Tibial nerve (tissue), 3 donors: ENCODE measurements at regions not wholly inside any gene's neighbourhood (a gene's known extent, or its start where the extent isn't known, plus 50 kb on each side); places are given as distances from the start of the nearest gene placed in this dataset.

Experiments
- CTCF ChIP-seq, 5 experiments: fragments of 200-600 bp in 3 of 5; fragments of 450-650 bp in 2 of 5; sonication (generic) in 3 of 5; IDR thresholded peaks; one replicate each; pipeline ENCODE4 v1.5.1; 2016 to 2019; ENCODE audit warnings: antibody characterized with exemption in 5 of 5, mild to moderate bottlenecking in 3 of 5, moderate library complexity in 2 of 5
- POLR2A ChIP-seq, 2 donors: fragments of 450-650 bp; IDR thresholded peaks; one replicate each; pipeline ENCODE4 v1.6.1; 2017; ENCODE audit warnings: antibody characterized with exemption in 2 of 2, mild to moderate bottlenecking in 2 of 2, moderate library complexity in 2 of 2

GRCh38 chr17:72567774-72568173, 447.0 kb downstream of the SOX9 start:
- TF ChIP-seq CTCF (IDR thresholded peaks at IDR 0.05) = no peak
- no peak for TF ChIP-seq POLR2A (IDR thresholded peaks at IDR 0.05)
